SU-DHL-6 (cell line): ENCODE measurements at regions not wholly inside any gene's neighbourhood (a gene's known extent, or its start where the extent isn't known, plus 50 kb on each side); places are given as distances from the start of the nearest gene placed in this dataset.

Experiments used
- CTCF ChIP-seq: fragments of 200-600 bp; sonication (generic); IDR thresholded peaks from one replicate; pipeline ENCODE4 v1.5.1; 2017; ENCODE audit warnings: antibody characterized with exemption, mild to moderate bottlenecking, low read length, moderate library complexity; ENCODE audit not compliant: insufficient read depth, poor library complexity, severe bottlenecking
- EZH2phosphoT487 ChIP-seq: fragments of 200-600 bp; sonication (generic), shearing (Covaris generic); conservative IDR thresholded peaks from 2 replicates; pipeline ENCODE4 v1.6.1; 2018; ENCODE audit warnings: mild to moderate bottlenecking, antibody characterized with exemption, low read length, moderate library complexity, mixed read lengths

- TF ChIP-seq CTCF (no peak), EZH2phosphoT487 (no peak)
Observed at GRCh38 chr2:223433461-223433860, 168.7 kb downstream of the SCG2 start.
